ENCODE measurements at regions not wholly inside any gene's neighbourhood (a gene's known extent, or its start where the extent isn't known, plus 50 kb on each side); places are given as distances from the start of the nearest gene placed in this dataset.

- TF ChIP-seq CTCF (IDR thresholded peaks at IDR 0.05; ENCODE audit: low read depth, low read length, missing input control): no peak
- no peak for TF ChIP-seq GABPA (IDR thresholded peaks at IDR 0.05 in 1 of 2, conservative IDR thresholded peaks at IDR 0.05 in 1 of 2)
Measured at GRCh38 chr1:58209575-58209974, 337.0 kb downstream of the OMA1 start.

Data from liver (tissue), 3 donors.